Natural killer cell (primary cell): ENCODE measurements at regions not wholly inside any gene's neighbourhood (a gene's known extent, or its start where the extent isn't known, plus 50 kb on each side); places are given as distances from the start of the nearest gene placed in this dataset.

ENCODE experiments used
- ATAC-seq, 3 donors: fragments of 150-1000 bp in 2 of 3; fragments of 200-7000 bp in 1 of 3; cut with Tn5 transposase; 1 replicate in 1 of 3; 2 replicates in 2 of 3; pipeline ENCODE4 v1.10.0; 2021; ENCODE audit warnings: mild to moderate bottlenecking in 2 of 3, moderate library complexity in 2 of 3
- DNase-seq, 2 donors: peaks; one replicate each; pipeline versions ENCODE4 v3.0.0 to v3.0.0-alpha.2; 2013 to 2021; ENCODE audit warnings: mixed read lengths in 1 of 2
- H3K27ac ChIP-seq: one replicate; pipeline ENCODE4 v1.5.1; 2013; ENCODE audit warnings: mild to moderate bottlenecking, low read length
- H3K27me3 ChIP-seq: one replicate; pipeline ENCODE4 v1.6.1; 2013; ENCODE audit warnings: low read length; ENCODE audit not compliant: control insufficient read depth, insufficient read depth
- H3K36me3 ChIP-seq: one replicate; pipeline ENCODE4 v1.6.1; 2013; ENCODE audit warnings: low read length; ENCODE audit not compliant: control insufficient read depth, insufficient read depth
- H3K4me1 ChIP-seq: one replicate; pipeline ENCODE4 v1.6.1; 2013; ENCODE audit warnings: low read length; ENCODE audit not compliant: control insufficient read depth, insufficient read depth
- H3K4me3 ChIP-seq: one replicate; pipeline ENCODE4 v1.5.1; 2013; ENCODE audit warnings: low read length
- H3K9me3 ChIP-seq: one replicate; pipeline ENCODE4 v1.6.1; 2013; ENCODE audit warnings: low read length; ENCODE audit not compliant: control insufficient read depth, insufficient read depth
- H3K27ac Mint-ChIP-seq, 2 donors: one replicate each; pipeline ENCODE4 v1.8.0; 2022; ENCODE audit warnings: mild to moderate bottlenecking in 2 of 2, mixed read lengths in 2 of 2, moderate library complexity in 1 of 2
- H3K27me3 Mint-ChIP-seq, 2 donors: one replicate each; pipeline ENCODE4 v1.8.0; 2022; ENCODE audit warnings: low read depth in 2 of 2, mixed read lengths in 2 of 2
- H3K36me3 Mint-ChIP-seq: one replicate; pipeline ENCODE4 v1.8.0; 2022; ENCODE audit warnings: mixed read lengths
- H3K4me1 Mint-ChIP-seq, 2 donors: one replicate each; pipeline ENCODE4 v1.8.0; 2022; ENCODE audit warnings: mixed read lengths in 2 of 2
- H3K4me3 Mint-ChIP-seq: one replicate; pipeline ENCODE4 v1.8.0; 2022; ENCODE audit warnings: mild to moderate bottlenecking, moderate library complexity, mixed read lengths
- H3K9me3 Mint-ChIP-seq, 2 donors: one replicate each; pipeline ENCODE4 v1.8.0; 2022; ENCODE audit warnings: mixed read lengths in 2 of 2
- WGBS: methylation state at CpG from one replicate; pipeline ENCODE4 v1.1.7; 2013; ENCODE audit warnings: missing lambda C conversion rate; ENCODE audit not compliant: insufficient coverage; 5-methylcytosine and 5-hydroxymethylcytosine counted together
- intact Hi-C: fragments of 100-400 bp; cut with micrococcal nuclease; formaldehyde crosslinking; loops from one replicate; pipeline ENCODE4 v1.14.2; 2022
- TF ChIP-seq, protein P1 (sequence below): fragments of 200-600 bp; IDR thresholded peaks from one replicate; pipeline ENCODE4 v1.8.0; 2022; ENCODE audit warnings: antibody characterized with exemption

DNA sequence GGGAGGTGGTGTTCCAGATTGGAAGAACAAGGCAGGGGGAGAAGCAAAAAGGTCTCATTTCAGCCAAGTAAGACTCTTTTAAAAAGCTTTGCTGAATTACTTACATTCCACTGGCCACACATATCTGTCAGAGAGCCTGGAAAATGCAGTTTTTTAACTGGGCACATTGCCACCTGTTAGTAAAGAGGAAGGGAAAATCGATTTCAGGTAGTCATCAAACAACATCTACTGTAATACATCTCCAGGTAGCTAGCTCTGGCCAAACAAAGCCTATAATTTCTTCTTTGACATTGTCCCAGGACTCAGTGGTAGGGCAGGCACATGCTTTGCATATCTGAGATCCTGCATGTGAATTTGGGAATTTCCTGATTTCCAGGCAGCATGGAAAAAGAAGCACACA, 480.7 kb upstream of the SUCLG2 start:
- Histone ChIP-seq H3K27me3 (no peaks in the 10 kb centered on the region), H3K36me3 (no peaks in the 10 kb centered on the region), H3K4me1 (no peaks in the 10 kb centered on the region), H3K9me3 (no peaks in the 10 kb centered on the region), H3K4me3 (no peak overlapping the region), H3K27ac (no peak overlapping the region)
- no peaks in the 10 kb centered on the region for H3K36me3 Mint-ChIP-seq
- H3K27me3 Mint-ChIP-seq: no peaks in the 10 kb centered on the region
- H3K27ac Mint-ChIP-seq: no peak overlapping the region
- no peaks in the 10 kb centered on the region for H3K4me1 Mint-ChIP-seq
- DNase-seq (no peak), ATAC-seq (no peak)
- peaks cover 11 to 12% of the 10 kb centered on the region in 2 donors for H3K9me3 Mint-ChIP-seq
- 57% methylated on average over 1 of the region's 1 CpG for WGBS
- intact Hi-C loops: no loop called here
- TF ChIP-seq, protein P1, sequence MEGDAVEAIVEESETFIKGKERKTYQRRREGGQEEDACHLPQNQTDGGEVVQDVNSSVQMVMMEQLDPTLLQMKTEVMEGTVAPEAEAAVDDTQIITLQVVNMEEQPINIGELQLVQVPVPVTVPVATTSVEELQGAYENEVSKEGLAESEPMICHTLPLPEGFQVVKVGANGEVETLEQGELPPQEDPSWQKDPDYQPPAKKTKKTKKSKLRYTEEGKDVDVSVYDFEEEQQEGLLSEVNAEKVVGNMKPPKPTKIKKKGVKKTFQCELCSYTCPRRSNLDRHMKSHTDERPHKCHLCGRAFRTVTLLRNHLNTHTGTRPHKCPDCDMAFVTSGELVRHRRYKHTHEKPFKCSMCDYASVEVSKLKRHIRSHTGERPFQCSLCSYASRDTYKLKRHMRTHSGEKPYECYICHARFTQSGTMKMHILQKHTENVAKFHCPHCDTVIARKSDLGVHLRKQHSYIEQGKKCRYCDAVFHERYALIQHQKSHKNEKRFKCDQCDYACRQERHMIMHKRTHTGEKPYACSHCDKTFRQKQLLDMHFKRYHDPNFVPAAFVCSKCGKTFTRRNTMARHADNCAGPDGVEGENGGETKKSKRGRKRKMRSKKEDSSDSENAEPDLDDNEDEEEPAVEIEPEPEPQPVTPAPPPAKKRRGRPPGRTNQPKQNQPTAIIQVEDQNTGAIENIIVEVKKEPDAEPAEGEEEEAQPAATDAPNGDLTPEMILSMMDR: no peak
- H3K4me3 Mint-ChIP-seq: no peak overlapping the region

DNA sequence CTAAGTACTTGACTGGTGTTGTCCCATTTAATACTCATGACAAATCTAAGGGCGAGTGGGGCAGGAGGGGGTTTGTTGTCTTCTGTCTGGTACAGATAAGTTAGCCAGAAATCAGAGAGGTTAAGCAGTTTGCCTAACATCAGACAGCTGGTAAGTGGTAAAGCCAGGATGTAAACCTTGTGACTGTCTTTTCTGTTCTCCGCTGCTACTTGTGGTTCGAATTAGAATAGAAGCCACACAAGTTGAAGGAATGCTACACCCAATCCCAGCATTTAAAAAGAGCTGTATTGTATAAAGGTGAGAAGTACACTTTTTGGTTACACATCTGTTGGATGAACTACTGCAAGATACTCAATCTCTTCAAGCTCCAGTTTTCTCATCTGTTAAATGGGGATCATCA, 474.7 kb upstream of the SUCLG2 start:
- no peaks in the 10 kb centered on the region for H3K27me3 ChIP-seq
- H3K36me3 Mint-ChIP-seq: no peaks in the 10 kb centered on the region
- no peak overlapping the region for H3K4me3 Mint-ChIP-seq
- no peak overlapping the region for H3K27ac Mint-ChIP-seq
- no peak overlapping the region for H3K4me3 ChIP-seq
- peaks cover 4% of the 10 kb centered on the region for H3K9me3 ChIP-seq
- H3K27me3 Mint-ChIP-seq: no peaks in the 10 kb centered on the region
- intact Hi-C loops: no loop called here
- TF ChIP-seq, protein P1: no peak
- no peak overlapping the region for H3K27ac ChIP-seq
- ATAC-seq (no peak), DNase-seq (no peak)
- 87% methylated on average over 3 of the region's 3 CpGs for WGBS
- no peaks in the 10 kb centered on the region for H3K36me3 ChIP-seq
- H3K4me1 ChIP-seq: no peaks in the 10 kb centered on the region
- H3K9me3 Mint-ChIP-seq: peaks cover 17 to 22% of the 10 kb centered on the region in 2 donors
- H3K4me1 Mint-ChIP-seq: no peaks in the 10 kb centered on the region

DNA sequence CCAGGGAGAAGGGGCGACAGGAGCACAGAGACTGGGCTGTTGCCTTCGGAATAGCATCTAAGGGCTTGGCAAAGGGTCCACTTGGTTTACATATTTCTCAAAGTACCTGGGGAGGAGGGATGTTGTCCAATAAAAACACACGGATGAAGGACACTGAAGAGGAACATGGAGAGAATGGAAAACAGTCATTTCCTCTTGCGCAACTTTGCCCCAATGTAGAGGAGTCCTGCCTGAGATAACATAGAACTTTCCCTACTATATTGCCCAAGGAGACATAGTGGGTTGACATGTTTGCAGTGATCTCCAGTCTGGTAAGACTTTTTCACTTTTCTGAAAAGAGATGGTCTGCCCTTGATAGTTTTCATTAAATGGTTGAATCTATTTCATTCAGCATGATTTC, 468.8 kb upstream of the SUCLG2 start:
- Histone ChIP-seq H3K4me3 (no peak overlapping the region), H3K27ac (no peak overlapping the region), H3K4me1 (no peaks in the 10 kb centered on the region), H3K36me3 (no peaks in the 10 kb centered on the region), H3K9me3 (peaks cover 4% of the 10 kb centered on the region), H3K27me3 (no peaks in the 10 kb centered on the region)
- H3K27me3 Mint-ChIP-seq: no peaks in the 10 kb centered on the region
- H3K4me3 Mint-ChIP-seq: no peak overlapping the region
- DNase-seq (no peak), ATAC-seq (no peak)
- no peak overlapping the region for H3K27ac Mint-ChIP-seq
- WGBS: 91% methylated on average over 4 of the region's 4 CpGs
- H3K36me3 Mint-ChIP-seq: no peaks in the 10 kb centered on the region
- intact Hi-C loops: no loop called here
- TF ChIP-seq, protein P1: no peak
- H3K4me1 Mint-ChIP-seq: no peaks in the 10 kb centered on the region
- H3K9me3 Mint-ChIP-seq: peaks cover 10 to 14% of the 10 kb centered on the region in 2 donors

DNA sequence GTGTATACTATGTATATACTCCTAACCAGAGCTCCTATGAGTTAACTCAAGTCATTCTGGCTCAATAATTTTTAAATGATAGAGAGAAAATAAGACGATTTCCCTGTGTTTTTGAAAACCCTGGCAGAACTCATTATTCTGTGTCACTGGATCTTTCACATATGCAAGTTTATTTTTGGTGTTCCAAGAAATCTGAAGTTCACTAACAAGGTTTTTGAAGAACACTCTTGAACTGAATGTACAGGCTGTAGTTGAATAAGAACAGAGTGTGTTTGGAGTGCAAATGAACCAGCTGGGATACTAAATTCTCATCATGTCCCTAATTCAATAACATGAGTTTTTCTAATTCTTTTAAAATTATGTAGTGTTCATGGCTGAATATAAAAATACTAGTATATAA, 466.9 kb upstream of the SUCLG2 start:
- H3K27me3 Mint-ChIP-seq: no peaks in the 10 kb centered on the region
- Histone ChIP-seq H3K9me3 (no peaks in the 10 kb centered on the region), H3K27ac (no peak overlapping the region), H3K27me3 (no peaks in the 10 kb centered on the region), H3K4me3 (no peak overlapping the region), H3K4me1 (no peaks in the 10 kb centered on the region), H3K36me3 (no peaks in the 10 kb centered on the region)
- DNase-seq (no peak), ATAC-seq (no peak)
- H3K4me3 Mint-ChIP-seq: no peak overlapping the region
- no peaks in the 10 kb centered on the region for H3K36me3 Mint-ChIP-seq
- 58% methylated on average over 1 of the region's 1 CpG for WGBS
- intact Hi-C loops: no loop called here
- TF ChIP-seq, protein P1: no peak
- no peak overlapping the region for H3K27ac Mint-ChIP-seq
- H3K4me1 Mint-ChIP-seq: no peaks in the 10 kb centered on the region
- peaks cover 4 to 7% of the 10 kb centered on the region in 2 donors for H3K9me3 Mint-ChIP-seq
